PC-3 (cell line): ENCODE measurements at regions not wholly inside any gene's neighbourhood (a gene's known extent, or its start where the extent isn't known, plus 50 kb on each side); places are given as distances from the start of the nearest gene placed in this dataset.
"Not testable (repeated sequence)": the region's sequence is repeated elsewhere in the genome, so short reads cannot be mapped to it uniquely, and the experiment has no call there.

Source experiments
- ATAC-seq: fragments of 200-7000 bp; cut with Tn5 transposase; 2 replicates; pipeline ENCODE4 v1.9.1; 2020; ENCODE audit warnings: mild to moderate bottlenecking, moderate library complexity
- BruUV-seq: library from RNA; stranded (reverse); fragments of 400-500 nt; replicated peaks from 2 replicates; lab custom pipeline; 2021; lab: Mats Ljungman, UMichigan
- CTCF ChIA-PET: fragments of 300-600 bp; sonication (Branson Sonifier 250); formaldehyde crosslinking; loops from one replicate; lab custom pipeline; 2022; ENCODE audit warnings: antibody characterized with exemption; lab: Charles Lee
- POLR2A ChIA-PET: fragments of 300-600 bp; sonication (Branson Sonifier 250); formaldehyde crosslinking; loops from one replicate; lab custom pipeline; 2022; ENCODE audit warnings: antibody characterized with exemption; ENCODE audit not compliant: unreplicated experiment; lab: Charles Lee
- DNase-seq: peaks from one replicate; pipeline ENCODE4 v3.0.0-alpha.2; 2015
- H2AFZ ChIP-seq: fragments of 300-600 bp; sonication (generic); 2 replicates; pipeline ENCODE4 v1.6.0; 2016; ENCODE audit warnings: antibody characterized with exemption, low read length
- H3F3A ChIP-seq: fragments of 300-600 bp; sonication (generic); one replicate; pipeline ENCODE4 v1.6.0; 2017; ENCODE audit warnings: antibody characterized with exemption, low read length, control low read depth, mild to moderate bottlenecking; ENCODE audit not compliant: unreplicated experiment
- H3K27ac ChIP-seq: fragments of 300-600 bp; sonication (generic); 2 replicates; pipeline ENCODE4 v1.5.1; 2016; ENCODE audit warnings: mild to moderate bottlenecking, low read length
- H3K27me3 ChIP-seq: fragments of 300-600 bp; sonication (generic); 2 replicates; pipeline ENCODE4 v1.6.1; 2016; ENCODE audit warnings: low read length, mixed read lengths
- H3K36me3 ChIP-seq: fragments of 300-600 bp; sonication (generic); 2 replicates; pipeline ENCODE4 v1.6.1; 2016; ENCODE audit warnings: low read depth, mixed run types, low read length, mixed read lengths
- H3K4me1 ChIP-seq: fragments of 300-600 bp; sonication (generic); 2 replicates; pipeline ENCODE4 v1.5.1; 2016; ENCODE audit warnings: low read length; ENCODE audit not compliant: insufficient read depth
- H3K4me2 ChIP-seq: fragments of 300-600 bp; sonication (generic); 2 replicates; pipeline ENCODE4 v1.6.0; 2016; ENCODE audit warnings: low read length
- H3K4me3 ChIP-seq: fragments of 300-600 bp; sonication (generic); 2 replicates; pipeline ENCODE4 v1.5.1; 2016; ENCODE audit warnings: mild to moderate bottlenecking, low read length, mixed read lengths
- H3K79me2 ChIP-seq: fragments of 300-600 bp; sonication (generic); 2 replicates; pipeline ENCODE4 v1.6.1; 2017; ENCODE audit warnings: low read length, mixed read lengths
- H3K9ac ChIP-seq: fragments of 300-600 bp; sonication (generic); 2 replicates; pipeline ENCODE4 v1.6.0; 2016; ENCODE audit warnings: mild to moderate bottlenecking, low read length
- H3K9me2 ChIP-seq: fragments of 300-600 bp; sonication (generic); replicated peaks from 2 replicates; pipeline ENCODE4 v1.6.1; 2016; ENCODE audit warnings: mixed run types, low read length, mixed read lengths
- H3K9me3 ChIP-seq: fragments of 300-600 bp; sonication (generic); 2 replicates; pipeline ENCODE4 v1.6.1; 2016; ENCODE audit warnings: low read length, mixed read lengths
- H4K20me1 ChIP-seq: fragments of 300-600 bp; sonication (generic); 2 replicates; pipeline ENCODE4 v1.6.1; 2016; ENCODE audit warnings: low read length, mixed read lengths
- CTCF ChIP-seq: fragments of 300-600 bp; sonication (generic); conservative IDR thresholded peaks from 2 replicates; pipeline ENCODE4 v1.5.1; 2017; ENCODE audit warnings: antibody characterized with exemption, low read depth, mild to moderate bottlenecking, low read length
- EZH2 ChIP-seq: fragments of 300-600 bp; sonication (generic); IDR thresholded peaks from one replicate; pipeline ENCODE4 v1.6.1; 2017; ENCODE audit warnings: antibody characterized with exemption, mild to moderate bottlenecking, low read length; ENCODE audit not compliant: unreplicated experiment
- EZH2phosphoT487 ChIP-seq: fragments of 300-600 bp; sonication (generic); IDR thresholded peaks from 2 replicates; pipeline ENCODE4 v1.6.1; 2018; ENCODE audit warnings: mild to moderate bottlenecking, antibody characterized with exemption, low read length, borderline replicate concordance
- intact Hi-C: fragments of 100-400 bp; cut with micrococcal nuclease; formaldehyde crosslinking; loops from 2 replicates; pipeline ENCODE4 v1.9.0; 2023

- Histone ChIP-seq H3K36me3 (no peaks in the 10 kb centered on the region), H3K79me2 (no peaks in the 10 kb centered on the region), H3K9ac (no peak overlapping the region), H3K27ac (no peak overlapping the region), H3K9me2 (no peaks in the 10 kb centered on the region), H3K4me2 (no peak overlapping the region), H3K4me3 (no peak overlapping the region), H3F3A (no peaks in the 10 kb centered on the region), H3K27me3 (peaks cover 69% of the 10 kb centered on the region), H3K9me3 (no peaks in the 10 kb centered on the region), H3K4me1 (no peaks in the 10 kb centered on the region), H2AFZ (no peak overlapping the region), H4K20me1 (no peaks in the 10 kb centered on the region)
- POLR2A ChIA-PET = no interaction called here
- BruUV-seq = no TSS peak
- ATAC-seq = no peak
- CTCF ChIA-PET = no interaction called here
- no peak for DNase-seq
- intact Hi-C loops = no loop called here
- TF ChIP-seq EZH2phosphoT487 (no peak), EZH2 (no peak), CTCF (no peak)
Observed at GRCh38 chr14:57122129-57122528, 146.6 kb downstream of the EXOC5 start.

- H3K36me3 ChIP-seq, H3K79me2 ChIP-seq, H4K20me1 ChIP-seq, H3K4me2 ChIP-seq, H3K9ac ChIP-seq, intact Hi-C loops, BruUV-seq, CTCF ChIA-PET, H3F3A ChIP-seq, H3K4me3 ChIP-seq, H3K4me1 ChIP-seq, H2AFZ ChIP-seq, ATAC-seq, H3K9me2 ChIP-seq, H3K9me3 ChIP-seq, DNase-seq, POLR2A ChIA-PET, H3K27ac ChIP-seq: not testable (repeated sequence)
- H3K27me3 ChIP-seq = peaks cover 18% of the 10 kb centered on the region
Observed at GRCh38 chr14:57112072-57112807, 156.5 kb downstream of the EXOC5 start.

- H2AFZ ChIP-seq, CTCF ChIA-PET, H3K4me1 ChIP-seq, DNase-seq, ATAC-seq, H4K20me1 ChIP-seq, intact Hi-C loops, H3K9ac ChIP-seq, H3K4me2 ChIP-seq, BruUV-seq, H3K9me2 ChIP-seq, H3K27ac ChIP-seq, H3F3A ChIP-seq, H3K9me3 ChIP-seq, H3K36me3 ChIP-seq, H3K4me3 ChIP-seq, POLR2A ChIA-PET, H3K79me2 ChIP-seq: not testable (repeated sequence)
- H3K27me3 ChIP-seq = peaks cover 36% of the 10 kb centered on the region
Observed at GRCh38 chr14:57110411-57110810, 158.3 kb downstream of the EXOC5 start.
